ENCODE measurements at regions not wholly inside any gene's neighbourhood (a gene's known extent, or its start where the extent isn't known, plus 50 kb on each side); places are given as distances from the start of the nearest gene placed in this dataset.

- H3K27ac ChIP-seq (ENCODE audit: low read length), result peak overlapping the region; percentile 48; the same call in 1 of the 2 replicates
- no peak overlapping the region for H3K4me3 ChIP-seq (ENCODE audit: low read length)
- H3K9ac ChIP-seq (ENCODE audit: low read length), result no peak overlapping the region
- H4K20me1 ChIP-seq (ENCODE audit: insufficient read depth, low read length), result no peaks in the 10 kb centered on the region
- H3K36me3 ChIP-seq (replicated peaks; ENCODE audit: low read depth, low read length), result no peaks in the 10 kb centered on the region
- peaks cover 36% of the 10 kb centered on the region for H3K4me1 ChIP-seq (ENCODE audit: low read length)
- no peak for TF ChIP-seq CTCF (IDR thresholded peaks at IDR 0.05; ENCODE audit: low read depth, low read length)
- TF ChIP-seq EZH2phosphoT487 (IDR thresholded peaks at IDR 0.05; ENCODE audit: low read depth), result no peak
- peaks cover 17% of the 10 kb centered on the region for H3K9me3 ChIP-seq (ENCODE audit: insufficient read depth, low read length)
- H3K27me3 ChIP-seq (ENCODE audit: low read depth, low read length), result no peaks in the 10 kb centered on the region
- H3K79me2 ChIP-seq (ENCODE audit: low read length), result no peaks in the 10 kb centered on the region
- H3K4me2 ChIP-seq (ENCODE audit: low read length), result no peak overlapping the region; the same call in 1 of the 2 replicates
- no peak overlapping the region for H2AFZ ChIP-seq (ENCODE audit: low read depth, low read length)
Measured at GRCh38 chr5:54671681-54672080, 154.1 kb downstream of the SNX18 start.

GRCh38 chr5:54671111-54671531, 153.6 kb downstream of the SNX18 start:
- H3K4me2 ChIP-seq (ENCODE audit: low read length), result no peak overlapping the region; the same call in 1 of the 2 replicates
- H3K9me3 ChIP-seq (ENCODE audit: insufficient read depth, low read length), result peaks cover 17% of the 10 kb centered on the region
- no peaks in the 10 kb centered on the region for H3K79me2 ChIP-seq (ENCODE audit: low read length)
- no peak overlapping the region for H3K9ac ChIP-seq (ENCODE audit: low read length)
- no peaks in the 10 kb centered on the region for H4K20me1 ChIP-seq (ENCODE audit: insufficient read depth, low read length)
- H3K36me3 ChIP-seq (replicated peaks; ENCODE audit: low read depth, low read length), result no peaks in the 10 kb centered on the region
- TF ChIP-seq CTCF (IDR thresholded peaks at IDR 0.05; ENCODE audit: low read depth, low read length), result no peak
- no peak for TF ChIP-seq EZH2phosphoT487 (IDR thresholded peaks at IDR 0.05; ENCODE audit: low read depth)
- H3K4me1 ChIP-seq (ENCODE audit: low read length), result peaks cover 35% of the 10 kb centered on the region
- H3K27me3 ChIP-seq (ENCODE audit: low read depth, low read length), result no peaks in the 10 kb centered on the region
- H3K27ac ChIP-seq (ENCODE audit: low read length), result peak overlapping the region; percentile 48; the same call in 1 of the 2 replicates
- no peak overlapping the region for H2AFZ ChIP-seq (ENCODE audit: low read depth, low read length)
- no peak overlapping the region for H3K4me3 ChIP-seq (ENCODE audit: low read length)

GRCh38 chr5:54670281-54670680, 152.7 kb downstream of the SNX18 start:
- Histone ChIP-seq H3K9ac (ENCODE audit: low read length) (no peak overlapping the region), H3K27ac (ENCODE audit: low read length) (no peak overlapping the region), H2AFZ (ENCODE audit: low read depth, low read length) (no peak overlapping the region), H3K27me3 (ENCODE audit: low read depth, low read length) (no peaks in the 10 kb centered on the region), H3K36me3 (replicated peaks; ENCODE audit: low read depth, low read length) (no peaks in the 10 kb centered on the region), H3K9me3 (ENCODE audit: insufficient read depth, low read length) (peaks cover 17% of the 10 kb centered on the region), H4K20me1 (ENCODE audit: insufficient read depth, low read length) (no peaks in the 10 kb centered on the region), H3K4me1 (ENCODE audit: low read length) (peaks cover 29% of the 10 kb centered on the region), H3K79me2 (ENCODE audit: low read length) (no peaks in the 10 kb centered on the region), H3K4me3 (ENCODE audit: low read length) (no peak overlapping the region), H3K4me2 (ENCODE audit: low read length) (no peak overlapping the region)
- TF ChIP-seq EZH2phosphoT487 (IDR thresholded peaks at IDR 0.05; ENCODE audit: low read depth), result no peak
- TF ChIP-seq CTCF (IDR thresholded peaks at IDR 0.05; ENCODE audit: low read depth, low read length), result no peak

GRCh38 chr5:54669845-54670244, 152.3 kb downstream of the SNX18 start:
- Histone ChIP-seq H3K4me2 (ENCODE audit: low read length) (no peak overlapping the region), H3K9me3 (ENCODE audit: insufficient read depth, low read length) (peaks cover 17% of the 10 kb centered on the region), H3K27ac (ENCODE audit: low read length) (no peak overlapping the region), H4K20me1 (ENCODE audit: insufficient read depth, low read length) (no peaks in the 10 kb centered on the region), H3K4me3 (ENCODE audit: low read length) (no peak overlapping the region), H2AFZ (ENCODE audit: low read depth, low read length) (no peak overlapping the region), H3K27me3 (ENCODE audit: low read depth, low read length) (no peaks in the 10 kb centered on the region), H3K79me2 (ENCODE audit: low read length) (no peaks in the 10 kb centered on the region), H3K4me1 (ENCODE audit: low read length) (peaks cover 29% of the 10 kb centered on the region), H3K9ac (ENCODE audit: low read length) (no peak overlapping the region), H3K36me3 (replicated peaks; ENCODE audit: low read depth, low read length) (no peaks in the 10 kb centered on the region)
- TF ChIP-seq EZH2phosphoT487 (IDR thresholded peaks at IDR 0.05; ENCODE audit: low read depth) (no peak), CTCF (IDR thresholded peaks at IDR 0.05; ENCODE audit: low read depth, low read length) (no peak)

All from OCI-LY3 (cell line).